ENCODE measurements at regions not wholly inside any gene's neighbourhood (a gene's known extent, or its start where the extent isn't known, plus 50 kb on each side); places are given as distances from the start of the nearest gene placed in this dataset.

GRCh38 chr4:156053174-156053573 lies 99.5 kb upstream of the CTSO start:
- H3K9me3 ChIP-seq (ENCODE audit: low read depth, low read length), result no peaks in the 10 kb centered on the region
- H3K4me3 ChIP-seq, result no peak overlapping the region
- no peak overlapping the region for H3K9ac ChIP-seq (ENCODE audit: insufficient read length)
- H3K36me3 ChIP-seq (ENCODE audit: insufficient read depth, low read length), result no peaks in the 10 kb centered on the region
- no peak overlapping the region for H3K27ac ChIP-seq
- TF ChIP-seq EZH2 (IDR thresholded peaks at IDR 0.05), result no peak
- no peak for TF ChIP-seq FOXP2 (optimal IDR thresholded peaks at IDR 0.05; ENCODE audit: control extremely low read depth, extremely low read length, insufficient read depth)
- no peak for TF ChIP-seq POLR2AphosphoS5 (IDR thresholded peaks at IDR 0.05; ENCODE audit: borderline replicate concordance, low read depth, low read length)
- DNase-seq (ENCODE audit: low read depth, low spot score), result no peak

- no peak overlapping the region for H3K9ac ChIP-seq (ENCODE audit: insufficient read length)
- no peak for TF ChIP-seq FOXP2 (optimal IDR thresholded peaks at IDR 0.05; ENCODE audit: control extremely low read depth, extremely low read length, insufficient read depth)
- no peak for TF ChIP-seq EZH2 (IDR thresholded peaks at IDR 0.05)
- TF ChIP-seq POLR2AphosphoS5 (IDR thresholded peaks at IDR 0.05; ENCODE audit: borderline replicate concordance, low read depth, low read length), result no peak
- no peaks in the 10 kb centered on the region for H3K36me3 ChIP-seq (ENCODE audit: insufficient read depth, low read length)
- H3K9me3 ChIP-seq (ENCODE audit: low read depth, low read length), result no peaks in the 10 kb centered on the region
- no peak overlapping the region for H3K27ac ChIP-seq
- DNase-seq (ENCODE audit: low read depth, low spot score), result no peak
- no peak overlapping the region for H3K4me3 ChIP-seq
Observed at GRCh38 chr4:156052116-156052515, 98.5 kb upstream of the CTSO start.

- H3K9ac ChIP-seq (ENCODE audit: insufficient read length), result no peak overlapping the region
- TF ChIP-seq EZH2 (IDR thresholded peaks at IDR 0.05) (no peak), FOXP2 (optimal IDR thresholded peaks at IDR 0.05; ENCODE audit: control extremely low read depth, extremely low read length, insufficient read depth) (no peak), POLR2AphosphoS5 (IDR thresholded peaks at IDR 0.05; ENCODE audit: borderline replicate concordance, low read depth, low read length) (no peak)
- H3K9me3 ChIP-seq (ENCODE audit: low read depth, low read length), result no peaks in the 10 kb centered on the region
- no peak overlapping the region for H3K4me3 ChIP-seq
- H3K36me3 ChIP-seq (ENCODE audit: insufficient read depth, low read length), result no peaks in the 10 kb centered on the region
- no peak for DNase-seq (ENCODE audit: low read depth, low spot score)
- H3K27ac ChIP-seq, result no peak overlapping the region
Observed at GRCh38 chr4:156038772-156039171, 85.1 kb upstream of the CTSO start.

GRCh38 chr4:156036496-156036895 lies 82.8 kb upstream of the CTSO start:
- H3K9me3 ChIP-seq (ENCODE audit: low read depth, low read length), result no peaks in the 10 kb centered on the region
- H3K9ac ChIP-seq (ENCODE audit: insufficient read length), result no peak overlapping the region
- TF ChIP-seq EZH2 (IDR thresholded peaks at IDR 0.05) (no peak), POLR2AphosphoS5 (IDR thresholded peaks at IDR 0.05; ENCODE audit: borderline replicate concordance, low read depth, low read length) (no peak), FOXP2 (optimal IDR thresholded peaks at IDR 0.05; ENCODE audit: control extremely low read depth, extremely low read length, insufficient read depth) (no peak)
- DNase-seq (ENCODE audit: low read depth, low spot score), result no peak
- H3K4me3 ChIP-seq, result no peak overlapping the region
- no peaks in the 10 kb centered on the region for H3K36me3 ChIP-seq (ENCODE audit: insufficient read depth, low read length)
- H3K27ac ChIP-seq, result no peak overlapping the region

GRCh38 chr4:156029691-156030090 lies 76.0 kb upstream of the CTSO start:
- TF ChIP-seq FOXP2 (optimal IDR thresholded peaks at IDR 0.05; ENCODE audit: control extremely low read depth, extremely low read length, insufficient read depth), result no peak
- no peak for TF ChIP-seq EZH2 (IDR thresholded peaks at IDR 0.05)
- no peak for TF ChIP-seq POLR2AphosphoS5 (IDR thresholded peaks at IDR 0.05; ENCODE audit: borderline replicate concordance, low read depth, low read length)
- Histone ChIP-seq H3K36me3 (ENCODE audit: insufficient read depth, low read length) (no peaks in the 10 kb centered on the region), H3K27ac (no peak overlapping the region), H3K4me3 (no peak overlapping the region), H3K9me3 (ENCODE audit: low read depth, low read length) (no peaks in the 10 kb centered on the region), H3K9ac (ENCODE audit: insufficient read length) (no peak overlapping the region)
- DNase-seq (ENCODE audit: low read depth, low spot score), result no peak

- Histone ChIP-seq H3K4me3 (no peak overlapping the region), H3K36me3 (ENCODE audit: insufficient read depth, low read length) (no peaks in the 10 kb centered on the region), H3K9ac (ENCODE audit: insufficient read length) (no peak overlapping the region), H3K27ac (no peak overlapping the region), H3K9me3 (ENCODE audit: low read depth, low read length) (no peaks in the 10 kb centered on the region)
- DNase-seq (ENCODE audit: low read depth, low spot score), result no peak
- no peak for TF ChIP-seq EZH2 (IDR thresholded peaks at IDR 0.05)
- TF ChIP-seq POLR2AphosphoS5 (IDR thresholded peaks at IDR 0.05; ENCODE audit: borderline replicate concordance, low read depth, low read length), result no peak
- TF ChIP-seq FOXP2 (optimal IDR thresholded peaks at IDR 0.05; ENCODE audit: control extremely low read depth, extremely low read length, insufficient read depth), result no peak
Observed at GRCh38 chr4:156021298-156021697, 67.6 kb upstream of the CTSO start.

- no peaks in the 10 kb centered on the region for H3K9me3 ChIP-seq (ENCODE audit: low read depth, low read length)
- no peaks in the 10 kb centered on the region for H3K36me3 ChIP-seq (ENCODE audit: insufficient read depth, low read length)
- no peak overlapping the region for H3K27ac ChIP-seq
- H3K4me3 ChIP-seq, result no peak overlapping the region
- no peak for TF ChIP-seq POLR2AphosphoS5 (IDR thresholded peaks at IDR 0.05; ENCODE audit: borderline replicate concordance, low read depth, low read length)
- DNase-seq (ENCODE audit: low read depth, low spot score), result no peak
- no peak overlapping the region for H3K9ac ChIP-seq (ENCODE audit: insufficient read length)
Observed at GRCh38 chr4:156019246-156019645, 65.6 kb upstream of the CTSO start.

- Histone ChIP-seq H3K36me3 (ENCODE audit: insufficient read depth, low read length) (no peaks in the 10 kb centered on the region), H3K9me3 (ENCODE audit: low read depth, low read length) (no peaks in the 10 kb centered on the region), H3K9ac (ENCODE audit: insufficient read length) (no peak overlapping the region), H3K27ac (no peak overlapping the region), H3K4me3 (no peak overlapping the region)
- DNase-seq (ENCODE audit: low read depth, low spot score), result no peak
- TF ChIP-seq FOXP2 (optimal IDR thresholded peaks at IDR 0.05; ENCODE audit: control extremely low read depth, extremely low read length, insufficient read depth), result no peak
- no peak for TF ChIP-seq EZH2 (IDR thresholded peaks at IDR 0.05)
- no peak for TF ChIP-seq POLR2AphosphoS5 (IDR thresholded peaks at IDR 0.05; ENCODE audit: borderline replicate concordance, low read depth, low read length)
Observed at GRCh38 chr4:156018383-156018782, 64.7 kb upstream of the CTSO start.

- DNase-seq (ENCODE audit: low read depth, low spot score), result no peak
- Histone ChIP-seq H3K4me3 (no peak overlapping the region), H3K27ac (no peak overlapping the region), H3K9me3 (ENCODE audit: low read depth, low read length) (no peaks in the 10 kb centered on the region), H3K36me3 (ENCODE audit: insufficient read depth, low read length) (no peaks in the 10 kb centered on the region), H3K9ac (ENCODE audit: insufficient read length) (no peak overlapping the region)
- TF ChIP-seq POLR2AphosphoS5 (IDR thresholded peaks at IDR 0.05; ENCODE audit: borderline replicate concordance, low read depth, low read length) (no peak), FOXP2 (optimal IDR thresholded peaks at IDR 0.05; ENCODE audit: control extremely low read depth, extremely low read length, insufficient read depth) (no peak)
Observed at GRCh38 chr4:156015781-156016180, 62.1 kb upstream of the CTSO start.
